Choroid plexus epithelial cell (primary cell): ENCODE measurements at regions not wholly inside any gene's neighbourhood (a gene's known extent, or its start where the extent isn't known, plus 50 kb on each side); places are given as distances from the start of the nearest gene placed in this dataset.

Experiments used
- DNase-seq: peaks from one replicate; pipeline ENCODE4 v3.0.0-alpha.2; 2010; ENCODE audit warnings: low read depth
- H3K4me3 ChIP-seq: 2 replicates; pipeline ENCODE4 v1.5.1; 2011; ENCODE audit warnings: low read depth, mild to moderate bottlenecking, control low read depth, low read length, moderate library complexity
- CTCF ChIP-seq: conservative IDR thresholded peaks from 2 replicates; pipeline ENCODE4 v1.5.1; 2011; ENCODE audit warnings: low read depth, mild to moderate bottlenecking, control low read depth, inconsistent platforms, low read length, moderate library complexity

GRCh38 chr6:108734271-108734922 is 113.8 kb upstream of the ARMC2 start:
- no peak for DNase-seq
- no peak for TF ChIP-seq CTCF
- H3K4me3 ChIP-seq = no peak overlapping the region

GRCh38 chr6:108735310-108736001 is 112.8 kb upstream of the ARMC2 start:
- H3K4me3 ChIP-seq = no peak overlapping the region
- no peak for DNase-seq
- TF ChIP-seq CTCF = no peak

- no peak for TF ChIP-seq CTCF
- no peak overlapping the region for H3K4me3 ChIP-seq
- DNase-seq = no peak
Observed at GRCh38 chr6:108736002-108736361, 112.2 kb upstream of the ARMC2 start.

GRCh38 chr6:108736832-108737231 is 111.4 kb upstream of the ARMC2 start:
- peak; percentile 82 for DNase-seq
- no peak overlapping the region for H3K4me3 ChIP-seq
- TF ChIP-seq CTCF = no peak

- DNase-seq = peak; percentile 92
- no peak for TF ChIP-seq CTCF
- H3K4me3 ChIP-seq = no peak overlapping the region
Observed at GRCh38 chr6:108737594-108738546, 110.4 kb upstream of the ARMC2 start.

GRCh38 chr6:108738684-108739416 is 109.4 kb upstream of the ARMC2 start:
- no peak overlapping the region for H3K4me3 ChIP-seq
- no peak for DNase-seq
- no peak for TF ChIP-seq CTCF
